OCI-LY1 (cell line): ENCODE measurements at regions not wholly inside any gene's neighbourhood (a gene's known extent, or its start where the extent isn't known, plus 50 kb on each side); places are given as distances from the start of the nearest gene placed in this dataset.

Experiments
- CTCF ChIP-seq: fragments of 200-600 bp; sonication (generic), shearing (Covaris generic); IDR thresholded peaks from 2 replicates; pipeline ENCODE4 v1.5.1; 2017; ENCODE audit warnings: mild to moderate bottlenecking, antibody characterized with exemption, low read length, moderate library complexity, mixed read lengths
- EZH2 ChIP-seq: fragments of 200-600 bp; sonication (generic), shearing (Covaris generic); IDR thresholded peaks from 2 replicates; pipeline ENCODE4 v1.8.0; 2017; ENCODE audit warnings: borderline replicate concordance, mixed run types, mild to moderate bottlenecking, antibody characterized with exemption, low read length, moderate library complexity, mixed read lengths

- no peak for TF ChIP-seq EZH2
- peak; percentile 32; the same call in 1 of the 2 replicates for TF ChIP-seq CTCF
Measured at GRCh38 chr14:40870252-40870651, 736.4 kb upstream of the LRFN5 start.
